T-helper 2 cell (primary cell): ENCODE measurements at regions not wholly inside any gene's neighbourhood (a gene's known extent, or its start where the extent isn't known, plus 50 kb on each side); places are given as distances from the start of the nearest gene placed in this dataset.
"Not testable (repeated sequence)": the region's sequence is repeated elsewhere in the genome, so short reads cannot be mapped to it uniquely, and the experiment has no call there.

Experiments used
- DNase-seq, 5 experiments: peaks; one replicate each; pipeline versions ENCODE4 v3.0.0 to v3.0.0-alpha.2; 2012 to 2022

DNA sequence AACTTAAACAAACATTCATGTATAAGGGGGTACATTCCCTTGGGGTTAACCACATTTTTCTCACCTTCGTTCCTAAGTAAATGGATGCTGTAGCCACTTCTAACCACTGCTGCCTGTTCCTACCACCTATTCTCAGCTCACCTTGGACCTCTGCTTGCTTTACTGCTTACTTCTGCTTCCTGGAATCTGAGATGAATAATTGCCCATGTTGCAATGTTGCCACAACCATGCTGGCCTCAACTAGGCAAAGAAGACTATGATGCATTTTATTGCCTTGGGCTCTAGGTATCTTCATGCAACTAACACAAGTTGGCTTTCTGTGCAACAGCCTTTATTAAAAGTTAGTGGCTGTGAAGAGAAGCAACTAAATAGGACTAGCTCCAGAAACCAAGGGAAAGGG, 106.3 kb upstream of the TCF4 start:
- DNase-seq, result no peak

DNA sequence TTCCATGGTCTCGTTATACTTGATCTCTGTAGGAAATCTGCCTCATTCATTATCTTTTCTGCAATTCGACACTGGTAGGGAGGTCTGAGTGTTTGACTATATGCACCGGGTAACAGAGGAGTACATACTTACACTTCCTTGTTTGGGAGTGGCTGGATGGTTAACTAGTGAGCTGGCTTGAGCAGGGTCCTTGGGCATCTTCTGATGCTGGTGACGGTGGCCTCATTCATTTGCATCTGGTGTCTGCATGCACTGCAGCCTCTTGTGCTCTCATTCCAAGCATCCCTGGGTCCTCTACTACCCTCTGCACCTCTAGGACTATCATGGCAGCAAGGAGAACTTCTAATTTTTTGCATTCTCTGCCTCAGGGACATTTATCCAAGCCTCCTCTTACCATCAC, 100.0 kb upstream of the TCF4 start:
- no peak for DNase-seq

DNA sequence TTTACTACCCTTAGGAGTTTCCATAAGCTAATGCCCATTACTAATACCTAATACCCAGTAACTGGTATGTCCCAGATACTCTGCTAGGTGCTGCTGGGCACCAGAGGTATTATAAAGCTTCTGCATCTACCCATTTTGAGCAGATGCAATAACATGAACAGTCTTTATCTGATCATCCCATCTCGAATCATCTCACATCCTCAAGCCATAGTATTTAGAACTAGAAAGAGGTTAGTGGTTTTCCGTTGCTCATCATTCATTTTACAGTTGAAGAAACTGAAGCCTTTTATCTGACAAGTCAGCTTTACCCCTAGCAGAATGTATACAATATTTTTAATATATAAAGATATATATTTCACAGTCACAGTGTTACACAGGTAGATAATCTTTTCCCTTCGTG, 99.1 kb upstream of the TCF4 start:
- DNase-seq, result no peak

DNA sequence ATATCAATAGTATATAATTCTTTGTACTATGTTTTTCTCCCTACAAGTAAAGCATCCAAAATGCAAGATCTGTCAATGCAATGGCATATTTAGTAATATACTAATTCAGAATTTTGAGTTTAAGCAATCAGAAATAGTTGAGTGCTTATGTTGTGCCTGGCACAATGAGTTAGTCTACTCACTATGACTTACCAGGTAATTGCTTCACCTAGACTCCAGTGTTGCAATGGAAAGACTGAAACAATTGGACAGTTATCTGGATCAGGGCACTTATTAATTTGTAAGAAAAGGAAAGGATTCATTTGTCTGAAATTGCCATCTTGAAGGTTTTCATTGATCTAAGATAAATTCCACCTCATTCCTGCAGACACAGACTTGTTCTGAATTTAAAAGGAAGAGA, 97.6 kb upstream of the TCF4 start:
- no peak for DNase-seq

DNA sequence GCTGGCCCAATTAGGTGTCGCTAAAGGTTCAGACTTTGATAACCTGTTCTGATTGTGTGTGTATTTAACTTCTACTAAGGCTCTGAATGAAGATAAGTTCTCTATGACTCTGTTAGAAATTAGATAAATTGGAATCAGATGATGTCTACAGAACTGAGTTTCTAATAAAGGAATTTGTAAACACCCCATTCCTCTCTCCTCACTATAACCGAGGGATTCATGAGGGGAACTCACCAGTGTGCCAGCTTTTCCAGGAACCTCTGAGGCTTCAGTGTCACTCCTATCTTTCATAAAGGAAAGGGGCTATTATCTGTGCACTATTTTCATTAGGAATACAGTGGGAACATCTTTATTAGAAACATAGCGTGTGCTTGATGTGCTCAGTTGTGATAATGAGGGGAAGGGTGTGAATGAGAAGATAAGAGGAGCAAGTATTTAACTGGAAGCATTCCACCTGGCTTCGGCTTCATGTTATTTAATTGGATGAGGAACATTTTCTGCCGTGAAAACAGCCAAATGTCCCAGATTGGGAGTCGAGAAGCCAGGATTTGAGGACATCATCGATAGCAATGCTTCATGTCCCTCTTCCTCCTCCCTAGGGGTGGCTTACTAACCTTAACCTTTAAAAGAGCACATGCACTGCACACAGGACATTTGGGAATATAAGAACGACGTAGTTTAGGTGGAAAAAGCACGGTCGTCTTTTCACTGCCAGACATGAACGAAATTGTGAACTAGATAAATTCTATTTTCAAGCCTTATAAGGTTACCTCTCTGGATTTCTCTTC, 84.8 kb upstream of the TCF4 start:
- DNase-seq, result no peak

DNA sequence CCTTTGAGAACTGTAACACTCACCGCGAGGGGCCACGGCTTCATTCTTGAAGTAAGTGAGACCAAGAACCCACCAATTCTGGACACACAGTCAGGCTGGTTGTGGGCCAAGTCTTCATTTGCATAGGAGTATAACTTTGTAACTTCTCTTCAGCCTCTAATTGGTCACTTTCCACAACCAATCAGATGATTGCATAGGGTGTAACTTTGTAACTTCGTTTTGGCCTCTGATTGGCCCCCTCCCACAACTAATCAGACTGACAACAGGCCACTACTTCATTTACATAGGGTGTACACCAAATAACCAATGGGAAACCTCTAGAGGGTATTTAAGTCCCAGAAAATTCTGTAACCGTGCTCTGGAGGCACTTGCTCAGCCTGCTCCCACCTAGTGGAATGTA, 77.5 kb upstream of the TCF4 start:
- DNase-seq, result no peak

DNA sequence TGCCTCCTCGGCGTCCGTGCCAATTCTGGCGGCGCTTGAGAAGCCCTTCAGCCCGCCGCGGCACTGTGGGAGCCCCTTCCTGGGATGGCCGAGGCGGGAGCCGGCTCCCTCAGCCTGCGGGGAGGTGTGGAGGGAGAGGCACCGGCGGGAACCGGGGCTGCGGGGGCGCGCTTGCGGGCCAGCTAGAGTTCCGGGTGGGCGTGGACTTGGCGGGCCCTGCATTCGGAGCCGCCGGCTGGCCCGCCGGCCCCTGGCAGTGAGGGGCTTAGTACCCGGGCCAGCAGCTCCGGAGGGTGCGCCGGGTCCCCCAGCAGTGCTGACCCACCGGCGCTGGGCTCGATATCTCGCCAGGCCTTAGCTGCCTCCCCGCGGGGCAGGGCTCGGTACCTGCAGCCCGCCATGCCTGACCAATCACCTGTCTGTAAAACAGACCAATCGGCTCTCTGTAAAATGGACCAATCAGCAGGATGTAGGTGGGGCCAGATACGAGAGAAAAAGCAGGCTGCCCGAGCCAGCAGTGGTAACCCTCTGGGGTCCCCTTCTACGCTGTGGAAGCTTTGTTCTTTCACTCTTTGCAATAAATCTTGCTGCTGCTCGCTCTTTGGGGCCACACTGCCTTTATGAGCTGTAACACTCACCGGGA, 76.9 kb upstream of the TCF4 start:
- not testable (repeated sequence) for DNase-seq

DNA sequence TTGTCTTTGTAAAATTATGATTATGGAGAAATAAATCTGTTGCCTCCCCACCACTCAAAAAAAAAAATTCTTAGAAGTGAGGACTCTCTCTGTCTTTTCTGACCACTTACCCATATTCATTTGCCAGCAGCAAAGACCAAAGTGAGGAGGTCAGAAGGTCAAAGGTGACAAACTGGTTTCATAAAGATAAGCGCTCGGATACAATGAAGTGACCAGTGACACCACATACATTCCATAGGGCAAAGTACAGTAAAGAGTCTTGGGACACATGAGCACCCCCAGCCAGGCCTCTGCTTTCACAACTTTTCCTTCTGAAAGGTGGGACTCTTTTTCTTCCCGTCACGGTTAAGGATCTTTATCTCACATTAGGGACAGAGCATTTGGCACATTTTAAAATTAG, 75.9 kb upstream of the TCF4 start:
- DNase-seq, result no peak

DNA sequence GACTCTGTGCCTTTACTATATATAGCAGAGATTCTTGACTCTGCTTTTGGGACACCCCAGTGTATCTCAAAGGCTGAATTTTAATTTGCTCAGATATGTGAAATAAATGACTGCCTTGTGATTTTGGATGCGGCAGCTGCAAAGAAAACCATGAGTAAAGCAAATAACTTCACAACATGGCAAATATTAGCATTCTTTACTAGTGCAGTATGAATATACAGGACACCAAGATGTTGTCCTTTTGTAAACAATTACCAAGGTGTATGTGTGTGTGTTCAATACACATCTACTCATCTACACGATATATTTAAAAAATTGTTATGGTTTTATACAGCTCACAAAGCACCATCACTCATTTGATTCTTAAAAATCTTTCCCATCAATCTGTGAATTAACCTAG, 70.6 kb upstream of the TCF4 start:
- DNase-seq, result no peak

DNA sequence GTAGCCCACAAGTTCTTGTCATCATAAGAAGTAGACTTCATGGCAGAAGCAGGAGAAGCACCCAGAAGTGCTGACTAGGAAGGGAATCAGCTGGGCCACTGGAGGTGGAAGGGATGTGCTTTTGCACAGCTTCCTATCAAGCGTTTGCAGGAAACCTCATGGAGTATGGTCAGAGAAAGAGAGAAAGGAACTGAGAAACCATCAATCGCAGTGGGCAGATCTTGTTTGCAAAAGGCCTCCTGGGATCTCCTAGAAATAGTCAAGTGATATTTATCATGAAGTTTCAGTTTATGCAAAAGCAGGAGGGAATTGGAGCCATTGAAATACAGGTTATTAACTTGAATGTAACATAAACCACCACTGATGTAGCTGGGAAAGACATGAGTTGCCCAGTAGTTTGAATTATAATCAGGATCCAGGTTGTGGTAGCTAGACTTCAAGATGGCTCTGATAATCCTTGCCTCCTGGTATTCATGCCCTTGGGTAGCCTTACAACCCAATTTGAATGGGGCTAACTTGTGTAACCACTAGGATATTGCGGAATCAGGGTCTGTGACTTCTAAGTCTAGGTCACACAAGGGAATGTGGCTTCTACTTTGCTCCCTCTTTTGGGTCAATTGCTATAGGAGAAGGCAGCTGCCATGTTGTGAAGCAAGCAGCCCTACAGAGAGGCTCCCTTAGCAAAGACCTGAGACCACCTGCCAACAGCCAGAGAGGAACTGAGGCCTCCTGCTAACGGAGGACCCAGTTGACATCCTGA, 69.8 kb upstream of the TCF4 start:
- no peak for DNase-seq

DNA sequence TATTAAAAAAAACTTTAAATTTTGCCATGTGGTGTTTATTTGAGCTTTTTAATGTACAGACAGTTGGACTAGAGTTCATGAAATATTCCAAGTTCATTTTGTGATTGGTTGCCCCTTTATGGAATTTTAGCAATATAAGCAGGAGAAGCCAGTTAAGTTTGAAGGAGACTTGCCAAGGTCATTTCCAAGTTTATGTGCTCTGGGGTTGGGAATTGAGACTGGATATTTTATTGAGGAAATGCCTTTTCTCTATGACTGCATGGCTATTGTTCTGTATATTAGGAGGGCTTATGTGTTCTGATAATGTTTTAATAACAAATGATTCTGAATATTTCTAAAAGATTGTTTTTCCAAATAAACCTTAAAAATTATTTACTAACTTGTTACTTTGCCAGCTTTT, 67.0 kb upstream of the TCF4 start:
- no peak for DNase-seq

DNA sequence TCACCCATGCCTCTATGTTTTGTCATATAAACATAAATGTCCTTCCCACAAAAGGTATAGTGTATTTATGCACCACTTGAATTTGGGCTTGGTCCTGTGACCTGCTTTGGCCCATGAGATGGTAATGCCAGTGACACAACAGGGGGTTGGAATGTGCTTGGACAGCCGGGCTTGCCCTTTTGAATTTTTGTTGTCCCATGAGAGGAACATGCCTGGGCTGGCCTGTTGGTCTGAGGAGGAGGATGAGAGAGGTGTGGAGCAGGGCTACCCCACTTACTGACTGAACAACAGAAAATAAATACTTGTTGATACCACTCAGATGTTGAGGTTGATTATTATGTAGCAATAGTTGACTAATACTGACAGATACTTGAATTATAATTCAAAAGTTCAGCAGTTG, 63.2 kb upstream of the TCF4 start:
- no peak for DNase-seq

DNA sequence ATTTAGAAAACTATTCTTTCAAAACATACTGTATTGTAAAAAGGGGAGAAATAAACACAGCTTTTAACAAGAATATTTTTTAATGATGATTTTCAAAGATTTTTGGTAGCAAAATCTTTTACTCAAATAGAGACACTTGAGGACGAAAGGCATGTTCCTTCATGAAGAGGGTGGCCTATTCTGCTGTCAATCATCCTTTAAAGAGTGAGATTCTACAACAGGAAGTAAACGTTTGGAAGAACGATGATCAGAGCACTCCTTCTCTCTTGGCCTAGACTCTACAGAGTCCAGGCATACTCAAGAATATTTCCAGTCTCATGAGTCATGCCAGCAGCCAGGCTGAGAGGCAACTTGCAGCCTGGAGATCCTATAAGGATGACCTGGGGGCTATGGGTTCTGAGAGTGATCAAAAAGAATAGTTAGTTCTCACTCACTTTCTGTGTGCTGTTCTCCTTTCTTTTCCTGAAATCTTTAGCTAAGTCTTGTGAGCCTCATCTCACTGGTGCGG, 62.4 kb upstream of the TCF4 start:
- no peak for DNase-seq

DNA sequence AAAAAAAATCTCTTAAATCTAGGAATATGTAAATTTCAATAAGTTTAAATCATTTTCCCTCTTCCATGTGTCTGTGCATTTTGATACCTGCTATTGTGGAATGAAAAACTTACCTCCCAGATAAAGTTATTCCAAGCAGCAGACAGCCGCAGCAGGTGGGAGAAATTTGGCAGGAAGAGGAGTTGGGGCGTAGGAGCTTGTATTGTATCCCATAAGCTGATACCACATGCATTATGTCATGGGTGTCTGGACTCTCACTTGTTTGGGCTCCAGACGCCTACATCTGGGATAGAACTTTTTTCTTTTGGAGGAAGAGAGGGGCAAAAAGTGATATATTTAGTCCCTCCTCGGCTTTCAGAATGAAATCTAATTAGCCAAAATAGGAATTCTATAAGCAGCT, 59.3 kb upstream of the TCF4 start:
- no peak for DNase-seq

DNA sequence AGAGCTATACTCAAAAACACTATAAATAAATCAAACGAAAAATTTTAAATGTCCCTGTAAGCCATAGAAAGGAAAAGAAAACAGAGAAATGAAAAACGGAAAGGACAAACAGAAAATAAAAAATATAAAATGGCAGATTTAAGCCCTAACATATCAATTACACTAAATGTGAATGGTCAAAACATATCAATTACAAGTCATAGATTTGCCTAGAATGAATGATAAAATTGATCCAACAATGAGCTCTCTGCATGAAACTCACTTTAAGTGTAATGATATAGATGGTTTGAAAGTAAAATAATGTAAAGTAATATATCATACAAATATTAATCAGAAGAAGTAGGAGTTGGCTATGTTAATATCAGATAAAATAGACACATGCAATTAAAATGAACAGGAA, 54.2 kb upstream of the TCF4 start:
- no peak for DNase-seq

DNA sequence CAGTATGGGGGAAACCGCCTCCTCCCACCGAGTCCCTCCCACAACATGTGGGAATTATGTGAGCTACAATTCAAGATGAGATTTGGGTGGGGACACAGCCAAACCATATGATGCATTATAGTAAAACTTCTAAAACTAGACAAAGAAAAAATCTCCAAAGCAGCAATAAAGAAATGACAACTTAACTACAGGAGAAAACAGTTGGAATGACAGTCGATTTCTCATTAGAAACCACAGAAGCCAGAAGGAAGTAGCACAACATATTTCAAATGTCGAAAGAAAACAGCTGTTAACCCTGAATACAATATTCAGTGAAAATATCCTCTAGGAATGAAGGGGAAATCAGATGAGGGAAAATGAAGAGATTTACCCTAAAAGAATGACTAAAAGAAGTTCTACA, 53.5 kb upstream of the TCF4 start:
- no peak for DNase-seq
